ENCODE measurements at regions not wholly inside any gene's neighbourhood (a gene's known extent, or its start where the extent isn't known, plus 50 kb on each side); places are given as distances from the start of the nearest gene placed in this dataset.

GRCh38 chr2:159879051-159879604, 81.1 kb upstream of the CD302 start:
- no peak for TF ChIP-seq CTCF (IDR thresholded peaks at IDR 0.05)
- TF ChIP-seq POLR2A (IDR thresholded peaks at IDR 0.05), result no peak
